ENCODE measurements at regions not wholly inside any gene's neighbourhood (a gene's known extent, or its start where the extent isn't known, plus 50 kb on each side); places are given as distances from the start of the nearest gene placed in this dataset.
"Not testable (repeated sequence)": the region's sequence is repeated elsewhere in the genome, so short reads cannot be mapped to it uniquely, and the experiment has no call there.

GRCh38 chr14:99028041-99028440, 244.0 kb downstream of the BCL11B start:
- no peak for DNase-seq (ENCODE audit: low read depth in 1 of 2, low spot score in 1 of 2)

DNA sequence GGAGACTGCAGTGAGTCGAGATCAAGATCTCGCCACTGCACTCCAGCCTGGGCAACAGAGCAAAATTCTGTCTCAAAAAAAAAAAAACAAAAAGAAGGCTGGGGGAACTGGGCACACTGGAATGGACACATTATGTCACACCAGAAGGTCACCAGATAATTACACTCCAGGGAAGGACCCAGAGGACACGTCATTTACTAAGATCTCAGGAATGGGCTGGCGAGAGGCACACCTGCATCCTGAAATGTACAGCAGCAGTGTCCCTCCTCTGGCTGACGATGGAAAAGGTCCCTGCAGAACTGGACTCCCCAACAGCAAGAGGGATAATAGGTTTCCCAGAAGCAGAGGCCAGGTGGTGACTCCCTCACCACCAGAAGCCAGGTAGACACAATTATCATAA, 243.5 kb downstream of the BCL11B start:
- DNase-seq (ENCODE audit: low read depth in 1 of 2, low spot score in 1 of 2), result no peak

- DNase-seq (ENCODE audit: low read depth in 1 of 2, low spot score in 1 of 2), result no peak
Observed at GRCh38 chr14:99029145-99029915, 242.7 kb downstream of the BCL11B start.

- no peak for DNase-seq (ENCODE audit: low read depth in 1 of 2, low spot score in 1 of 2)
Observed at GRCh38 chr14:99029916-99030305, 242.1 kb downstream of the BCL11B start.

- DNase-seq (ENCODE audit: low read depth in 1 of 2, low spot score in 1 of 2), result no peak
Observed at GRCh38 chr14:99030454-99030853, 241.5 kb downstream of the BCL11B start.

DNA sequence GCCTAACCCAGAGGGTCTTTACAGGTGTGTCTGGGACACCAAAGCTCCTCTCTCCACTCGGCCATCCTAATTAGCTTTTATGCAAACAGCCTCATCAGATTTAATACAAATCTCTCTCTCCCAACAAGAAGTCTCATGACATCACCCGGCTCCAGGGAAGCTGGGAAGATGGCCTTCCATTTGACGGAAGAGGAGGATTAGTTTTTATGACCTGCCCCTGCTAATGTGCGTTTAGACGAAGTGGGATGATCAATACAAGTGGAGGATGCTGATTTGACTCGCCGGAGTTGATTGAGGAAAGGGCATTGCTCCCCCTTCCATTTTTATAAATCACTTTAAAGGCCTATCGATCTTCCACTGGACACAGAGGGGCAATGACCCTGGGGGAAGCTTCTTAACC, 239.2 kb downstream of the BCL11B start:
- DNase-seq (ENCODE audit: low read depth in 1 of 2, low spot score in 1 of 2), result no peak

GRCh38 chr14:99033951-99034350, 238.0 kb downstream of the BCL11B start:
- no peak for DNase-seq (ENCODE audit: low read depth in 1 of 2, low spot score in 1 of 2)

DNA sequence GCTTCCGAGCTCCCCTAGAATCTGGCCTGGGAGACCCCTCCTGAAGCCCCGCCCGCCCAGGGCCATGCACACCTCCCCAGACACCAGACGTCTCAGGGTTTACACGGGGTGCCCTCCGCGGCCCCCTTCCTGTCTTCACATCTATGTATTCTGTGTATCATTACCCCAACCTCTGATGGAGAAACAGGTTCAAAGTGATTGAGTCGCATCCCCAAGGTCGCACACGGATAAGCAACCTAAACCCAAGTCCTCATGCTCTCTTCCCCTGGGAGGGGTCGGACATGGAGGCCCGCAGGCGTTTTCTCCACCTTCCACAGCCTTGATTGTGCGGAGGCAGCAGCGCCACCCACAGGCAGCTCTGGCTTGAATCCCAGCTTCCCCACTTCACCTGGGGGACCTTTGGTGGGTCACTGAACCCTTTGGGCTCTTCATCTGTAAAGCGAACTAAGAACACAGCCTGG, 237.3 kb downstream of the BCL11B start:
- no peak for DNase-seq (ENCODE audit: low read depth in 1 of 2, low spot score in 1 of 2)

GRCh38 chr14:99035268-99035667, 236.7 kb downstream of the BCL11B start:
- no peak for DNase-seq (ENCODE audit: low read depth in 1 of 2, low spot score in 1 of 2)

DNA sequence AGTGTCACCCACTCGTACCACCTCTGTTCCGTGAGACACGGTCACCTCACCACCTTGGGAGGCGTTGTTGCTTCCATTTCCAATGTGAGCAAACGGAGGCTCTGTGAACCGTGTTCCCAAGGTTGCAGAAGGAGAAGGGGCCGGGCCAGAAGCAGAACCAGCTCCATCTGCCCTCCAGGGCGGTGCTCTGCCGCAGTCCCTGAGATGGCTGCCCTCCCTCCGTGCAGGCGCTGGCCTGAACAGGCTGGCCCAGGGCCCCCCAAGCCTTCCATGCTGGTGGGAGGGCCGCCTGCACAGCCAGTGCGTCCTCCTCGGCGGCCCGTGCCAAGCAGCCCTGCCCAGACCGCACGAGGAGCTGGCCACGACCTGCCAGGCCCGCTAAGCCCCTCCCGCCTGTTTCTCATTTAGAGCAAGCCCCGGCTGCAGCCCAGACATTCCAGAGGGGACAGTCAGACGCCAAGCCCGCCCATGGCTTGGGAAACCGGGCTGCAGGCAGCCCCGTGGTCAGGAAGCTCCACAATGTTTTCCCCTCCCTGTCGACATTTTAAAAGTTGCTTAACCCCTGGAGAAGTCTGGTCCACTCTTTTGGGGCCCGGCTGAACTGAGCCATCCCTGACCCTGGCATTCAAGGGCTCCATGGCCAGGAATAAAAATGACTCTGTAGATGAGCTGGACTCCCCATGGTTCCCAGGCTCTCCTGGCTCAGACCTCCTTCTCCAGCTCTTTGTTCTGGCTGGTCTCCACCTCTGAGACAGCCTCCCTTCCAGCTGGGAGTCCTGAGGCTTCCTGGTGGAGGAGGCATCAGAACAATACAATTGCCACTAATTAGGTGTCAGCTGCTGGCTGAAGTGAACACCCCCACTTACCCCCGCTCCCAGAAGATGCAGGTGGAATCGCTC, 236.0 kb downstream of the BCL11B start:
- DNase-seq (ENCODE audit: low read depth in 1 of 2, low spot score in 1 of 2), result no peak

GRCh38 chr14:99036611-99037293, 235.2 kb downstream of the BCL11B start:
- DNase-seq (ENCODE audit: low read depth in 1 of 2, low spot score in 1 of 2), result no peak

DNA sequence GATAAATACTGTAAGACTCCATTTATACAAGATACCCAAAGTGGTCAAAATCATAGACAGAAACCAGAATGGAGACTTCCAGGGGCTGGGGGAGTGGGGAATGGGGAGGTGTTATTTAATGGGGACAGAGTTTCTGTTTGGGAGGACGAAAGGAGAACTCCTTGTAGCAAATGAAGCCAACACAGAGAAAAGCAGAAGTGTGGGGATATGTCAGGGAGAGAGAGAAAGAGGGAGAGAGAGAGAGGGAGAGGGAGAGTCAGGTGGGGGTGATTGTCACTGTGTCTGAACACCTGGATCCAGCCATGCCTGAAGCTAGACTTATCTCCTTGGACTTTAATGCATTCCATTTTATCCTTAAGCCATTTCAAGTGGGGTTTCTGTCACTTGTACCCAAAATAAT, 234.7 kb downstream of the BCL11B start:
- not testable (repeated sequence) for DNase-seq (ENCODE audit: low read depth in 1 of 2, low spot score in 1 of 2)

DNA sequence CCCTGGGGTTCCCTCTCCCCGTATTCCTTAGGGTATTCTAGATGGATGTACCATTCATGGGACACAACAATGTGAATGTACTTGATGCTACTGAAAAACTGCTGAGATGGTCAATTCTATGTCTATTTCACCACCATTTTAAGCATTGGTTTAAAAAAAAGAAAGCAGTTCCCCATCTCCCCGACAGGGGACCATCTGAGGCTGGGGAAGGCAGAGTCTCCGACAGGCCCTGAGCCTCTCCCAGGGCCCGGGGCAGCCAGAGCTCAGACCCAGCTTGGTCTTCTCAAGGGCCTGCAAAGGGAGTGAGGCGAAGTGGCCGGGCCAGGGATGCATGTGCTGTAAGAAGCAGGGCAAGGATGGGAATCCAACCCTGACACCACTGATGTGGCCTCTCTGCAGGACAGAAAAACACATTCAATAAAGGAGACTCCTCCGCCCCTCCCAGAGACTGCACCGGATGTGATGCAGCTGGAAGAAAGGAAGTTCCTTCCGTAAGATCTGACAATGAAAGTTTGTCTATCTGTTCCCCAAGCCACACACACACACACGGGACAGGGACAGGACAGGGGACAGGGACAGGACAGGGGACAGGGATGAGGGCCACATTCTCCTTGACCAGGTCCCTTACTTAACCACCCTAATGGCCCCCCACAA, 234.1 kb downstream of the BCL11B start:
- no peak for DNase-seq (ENCODE audit: low read depth in 1 of 2, low spot score in 1 of 2)

DNA sequence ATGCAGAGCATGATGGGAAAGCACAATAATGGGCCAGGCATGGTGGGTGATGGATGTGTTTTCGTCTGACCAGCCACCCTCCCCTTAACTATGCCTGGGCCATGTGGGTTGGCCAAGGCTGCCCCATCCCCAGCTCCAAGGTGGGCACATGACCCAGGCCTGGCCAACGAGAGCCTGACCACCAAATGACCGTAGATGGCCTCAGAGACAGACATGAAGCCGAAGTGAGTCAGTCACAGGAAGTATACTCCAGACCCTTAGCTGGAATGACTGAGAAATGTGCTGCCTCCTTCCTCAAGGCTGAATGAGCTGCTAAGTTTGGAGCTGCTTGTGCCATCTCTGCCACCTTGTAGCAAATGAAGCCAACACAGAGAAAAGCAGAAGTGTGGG, 233.6 kb downstream of the BCL11B start:
- no peak for DNase-seq (ENCODE audit: low read depth in 1 of 2, low spot score in 1 of 2)

DNA sequence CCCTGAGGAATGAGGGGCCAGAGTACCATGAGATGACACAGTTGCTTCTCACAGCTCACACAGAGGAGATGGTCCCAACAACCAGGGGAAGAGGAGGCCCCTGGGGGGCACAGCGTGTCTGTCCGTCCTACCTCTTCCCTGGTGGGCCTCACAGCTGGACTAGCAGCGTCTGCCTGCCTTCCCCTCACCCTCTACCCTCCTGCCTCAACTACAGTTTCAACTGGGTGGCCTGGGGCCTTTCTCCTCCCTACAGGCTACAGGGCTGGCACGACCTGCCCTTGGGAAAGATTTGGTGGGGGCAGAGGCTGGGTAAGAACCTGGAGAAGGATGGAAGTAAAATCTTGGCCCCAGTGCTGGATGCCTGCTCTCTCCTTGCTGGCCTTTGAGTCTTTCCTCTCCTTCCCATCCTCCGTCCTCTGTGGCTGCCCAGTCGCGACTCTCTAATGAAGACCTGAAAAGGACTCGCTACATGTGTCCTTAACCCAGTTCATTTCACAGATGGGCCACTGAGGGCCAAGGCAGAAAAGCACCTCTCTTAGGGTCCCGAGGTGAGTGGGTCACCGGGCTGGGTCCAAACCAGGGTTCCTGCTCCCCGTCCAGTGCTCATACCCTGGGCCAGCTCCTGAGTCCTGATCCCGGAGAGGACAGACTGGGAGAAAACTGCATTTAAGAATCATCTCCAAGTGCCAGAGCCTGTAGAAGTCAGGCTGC, 232.5 kb downstream of the BCL11B start:
- no peak for DNase-seq (ENCODE audit: low read depth in 1 of 2, low spot score in 1 of 2)

- DNase-seq (ENCODE audit: low read depth in 1 of 2, low spot score in 1 of 2), result no peak
Observed at GRCh38 chr14:99040052-99040451, 231.9 kb downstream of the BCL11B start.

- DNase-seq (ENCODE audit: low read depth in 1 of 2, low spot score in 1 of 2), result no peak
Observed at GRCh38 chr14:99040711-99041110, 231.3 kb downstream of the BCL11B start.

DNA sequence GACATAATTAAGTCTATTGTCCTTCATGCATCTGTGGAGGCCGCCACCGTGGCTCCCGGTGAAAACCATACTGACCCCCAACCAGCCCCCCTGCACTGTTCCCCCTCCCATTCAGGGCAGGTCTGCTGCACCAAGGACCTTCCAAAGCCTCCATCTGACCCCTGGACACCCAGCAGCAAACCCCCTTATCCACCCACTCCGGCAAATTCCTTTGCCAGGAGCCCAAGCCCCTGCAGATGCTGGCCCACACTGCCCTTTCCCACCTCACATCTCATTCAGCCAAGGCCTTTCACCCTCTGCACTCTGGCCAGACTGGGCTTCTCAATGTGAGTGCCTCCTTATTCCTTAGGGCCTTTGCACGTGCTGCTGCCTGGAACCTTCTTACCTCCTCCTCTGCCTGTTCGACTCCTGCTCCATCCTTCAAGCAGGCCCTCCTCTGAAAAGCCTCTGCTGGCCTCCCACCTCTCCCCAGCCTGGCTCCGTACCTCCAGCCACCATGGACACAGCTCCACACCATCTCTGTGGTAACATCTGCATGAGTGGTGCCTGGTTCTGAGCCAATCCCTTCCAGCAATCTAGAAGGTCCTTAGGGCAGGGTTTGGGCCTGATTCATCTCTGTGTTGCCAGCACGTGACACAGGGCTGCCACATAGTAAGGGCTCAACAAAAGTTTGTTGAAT, 230.7 kb downstream of the BCL11B start:
- DNase-seq (ENCODE audit: low read depth in 1 of 2, low spot score in 1 of 2), result no peak

- no peak for DNase-seq (ENCODE audit: low read depth in 1 of 2, low spot score in 1 of 2)
Observed at GRCh38 chr14:99041820-99042174, 230.2 kb downstream of the BCL11B start.
